H1 (cell line): ENCODE measurements at regions not wholly inside any gene's neighbourhood (a gene's known extent, or its start where the extent isn't known, plus 50 kb on each side); places are given as distances from the start of the nearest gene placed in this dataset.

Experiments used
- CTCF ChIA-PET: fragments of 300-600 bp; sonication (Branson Sonifier 250); formaldehyde crosslinking; loops from one replicate; lab custom pipeline; 2021; ENCODE audit not compliant: partially characterized antibody; lab: Charles Lee
- POLR2A ChIA-PET: fragments of 300-600 bp; sonication (Branson Sonifier 250); formaldehyde crosslinking; loops from one replicate; lab custom pipeline; 2021; ENCODE audit warnings: inconsistent platforms; ENCODE audit not compliant: partially characterized antibody; lab: Charles Lee
- DNase-seq, 2 experiments: peaks; one replicate each; pipeline versions ENCODE4 v3.0.0 to v3.0.0-alpha.2; 2010 to 2022; ENCODE audit warnings: low spot score in 2 of 2, low read depth in 1 of 2, mixed read lengths in 1 of 2
- FAIRE-seq: peaks from 2 replicates; lab custom pipeline; 2011; peaks lifted over from hg19 to GRCh38; lab: Jason Lieb, UNC
- H2AFZ ChIP-seq: 2 replicates; pipeline ENCODE4 v1.8.1; 2012; ENCODE audit warnings: low read length, inconsistent platforms
- H2AK5ac ChIP-seq: 2 replicates; pipeline ENCODE4 v1.6.1; 2013; ENCODE audit warnings: low read depth, low read length
- H2BK120ac ChIP-seq: replicated peaks from 2 replicates; pipeline ENCODE3; 2013; ENCODE audit warnings: low read depth, low read length, inconsistent platforms
- H2BK12ac ChIP-seq: 2 replicates; pipeline ENCODE4 v1.6.1; 2013; ENCODE audit warnings: low read depth, low read length
- H2BK15ac ChIP-seq: 2 replicates; pipeline ENCODE4 v1.6.1; 2013; ENCODE audit warnings: low read length
- H2BK20ac ChIP-seq: 2 replicates; pipeline ENCODE4 v1.6.1; 2013; ENCODE audit warnings: low read length
- H2BK5ac ChIP-seq: 2 replicates; pipeline ENCODE4 v1.6.1; 2013; ENCODE audit warnings: low read depth, low read length
- H3K14ac ChIP-seq: 2 replicates; pipeline ENCODE4 v1.6.1; 2013; ENCODE audit warnings: inconsistent platforms; ENCODE audit not compliant: insufficient read length
- H3K18ac ChIP-seq: 2 replicates; pipeline ENCODE4 v1.6.1; 2013; ENCODE audit warnings: low read length; ENCODE audit errors: extremely low read depth
- H3K23ac ChIP-seq: 2 replicates; pipeline ENCODE4 v1.6.1; 2013; ENCODE audit warnings: inconsistent platforms; ENCODE audit not compliant: insufficient read length
- H3K23me2 ChIP-seq: 2 replicates; pipeline ENCODE4 v1.6.1; 2013; ENCODE audit warnings: low read depth, low read length
- H3K27ac ChIP-seq: 2 replicates; pipeline ENCODE4 v1.6.1; 2011; ENCODE audit warnings: low read depth, low read length, inconsistent platforms
- H3K27me3 ChIP-seq, 4 experiments: replicated peaks in 1 of 4; 1 replicate in 1 of 4; 2 replicates in 3 of 4; pipeline versions ENCODE4 v1.6.1 to v1.8.1; 2011 to 2013; ENCODE audit warnings: low read length in 3 of 4, mild to moderate bottlenecking in 3 of 4, inconsistent platforms in 2 of 4, mixed read lengths in 2 of 4, moderate library complexity in 1 of 4; ENCODE audit not compliant: control insufficient read depth in 3 of 4, insufficient read depth in 3 of 4; ENCODE audit errors: extremely low read depth in 1 of 4
- H3K36me3 ChIP-seq, 4 experiments: 2 replicates each; pipeline versions ENCODE4 v1.6.1 to v1.8.1; 2011 to 2013; ENCODE audit warnings: mild to moderate bottlenecking in 4 of 4, low read length in 3 of 4, moderate library complexity in 2 of 4, control low read depth in 1 of 4, inconsistent platforms in 1 of 4; ENCODE audit not compliant: insufficient read depth in 4 of 4, control insufficient read depth in 2 of 4
- H3K4ac ChIP-seq: replicated peaks from 2 replicates; pipeline ENCODE3; 2013; ENCODE audit warnings: low read length, low read depth, mixed read lengths, inconsistent platforms; ENCODE audit not compliant: insufficient read length
- H3K4me1 ChIP-seq, 4 experiments: replicated peaks in 1 of 4; 1 replicate in 1 of 4; 2 replicates in 3 of 4; pipeline versions ENCODE4 v1.6.1 to v1.8.1; 2011 to 2013; ENCODE audit warnings: low read length in 3 of 4, inconsistent platforms in 2 of 4, mixed read lengths in 1 of 4; ENCODE audit not compliant: insufficient read depth in 4 of 4, control insufficient read depth in 3 of 4
- H3K4me2 ChIP-seq, 2 experiments: 2 replicates each; pipeline versions ENCODE4 v1.6.1 to v1.8.1; 2011 to 2013; ENCODE audit warnings: low read depth in 2 of 2, low read length in 2 of 2, control low read depth in 1 of 2, inconsistent platforms in 1 of 2, mild to moderate bottlenecking in 1 of 2; ENCODE audit not compliant: insufficient read depth in 1 of 2
- H3K4me3 ChIP-seq, 4 experiments: fragments of 200-600, 300-600 bp in 1 of 4; sonication (generic), shearing (Covaris generic), sonication (Bioruptor Twin) in 1 of 4; 2 replicates each; pipeline versions ENCODE4 v1.5.1 to v1.8.1; 2011 to 2016; ENCODE audit warnings: low read length in 4 of 4, low read depth in 3 of 4, control low read depth in 2 of 4, inconsistent platforms in 2 of 4, mild to moderate bottlenecking in 2 of 4, mixed read lengths in 1 of 4, moderate library complexity in 1 of 4; ENCODE audit not compliant: insufficient read depth in 2 of 4; ENCODE audit errors: extremely low read depth in 1 of 4
- H3K56ac ChIP-seq: replicated peaks from 2 replicates; pipeline ENCODE3; 2013; ENCODE audit warnings: low read depth, mild to moderate bottlenecking, mixed read lengths, low read length, inconsistent platforms; ENCODE audit not compliant: insufficient read length
- H3K79me1 ChIP-seq: 2 replicates; pipeline ENCODE4 v1.6.1; 2013; ENCODE audit warnings: low read depth, low read length, control low read depth
- H3K79me2 ChIP-seq, 2 experiments: 2 replicates each; pipeline versions ENCODE4 v1.6.1 to v1.8.1; 2012 to 2013; ENCODE audit warnings: low read length in 2 of 2, mild to moderate bottlenecking in 2 of 2, inconsistent platforms in 1 of 2; ENCODE audit not compliant: insufficient read depth in 2 of 2, control insufficient read depth in 1 of 2
- H3K9ac ChIP-seq, 4 experiments: replicated peaks in 1 of 4; 1 replicate in 1 of 4; 2 replicates in 3 of 4; pipeline versions ENCODE4 v1.6.1 to v1.8.1; 2011 to 2013; ENCODE audit warnings: low read depth in 3 of 4, low read length in 3 of 4, control low read depth in 2 of 4, mild to moderate bottlenecking in 2 of 4, moderate library complexity in 2 of 4, inconsistent platforms in 1 of 4; ENCODE audit errors: extremely low read depth in 1 of 4
- H3K9me3 ChIP-seq, 2 experiments: 2 replicates each; pipeline versions ENCODE4 v1.6.1 to v1.8.1; 2012 to 2013; ENCODE audit warnings: mild to moderate bottlenecking in 2 of 2, moderate library complexity in 2 of 2, control low read depth in 1 of 2, inconsistent platforms in 1 of 2, low read depth in 1 of 2, low read length in 1 of 2, mixed read lengths in 1 of 2; ENCODE audit not compliant: insufficient read depth in 2 of 2
- H4K20me1 ChIP-seq, 2 experiments: replicated peaks in 1 of 2; 2 replicates each; pipeline versions ENCODE3 to v1.8.1; 2011 to 2013; ENCODE audit warnings: inconsistent platforms in 2 of 2, low read length in 2 of 2, mild to moderate bottlenecking in 1 of 2; ENCODE audit not compliant: insufficient read depth in 2 of 2, control insufficient read depth in 1 of 2
- H4K5ac ChIP-seq: 2 replicates; pipeline ENCODE4 v1.6.1; 2013; ENCODE audit warnings: low read length, low read depth, mixed read lengths, inconsistent platforms; ENCODE audit not compliant: insufficient read length
- H4K8ac ChIP-seq: 2 replicates; pipeline ENCODE4 v1.8.0; 2013; ENCODE audit warnings: mild to moderate bottlenecking, moderate library complexity, low read length, inconsistent platforms; ENCODE audit not compliant: insufficient read depth; ENCODE audit errors: extremely low read depth
- H4K91ac ChIP-seq: replicated peaks from 2 replicates; pipeline ENCODE3; 2013; ENCODE audit warnings: low read length, mixed read lengths, inconsistent platforms; ENCODE audit not compliant: insufficient read length
- ATF2 ChIP-seq: IDR thresholded peaks from 2 replicates; pipeline ENCODE4 v1.6.1; 2012; ENCODE audit warnings: low read length, inconsistent platforms
- BCL11A ChIP-seq, 2 experiments: IDR thresholded peaks; one replicate each; pipeline ENCODE4 v1.6.1; 2011; ENCODE audit warnings: low read depth in 2 of 2, low read length in 2 of 2, mild to moderate bottlenecking in 2 of 2
- CBX5 ChIP-seq: fragments of 300-800, 300-1000 bp; sonication (generic); IDR thresholded peaks from 2 replicates; pipeline ENCODE4 v1.7.1; 2016; ENCODE audit warnings: antibody characterized with exemption, low read length, low read depth
- CBX8 ChIP-seq: fragments of 300-800, 300-1000 bp; sonication (generic); IDR thresholded peaks from 2 replicates; pipeline ENCODE4 v1.7.1; 2016; ENCODE audit warnings: low read depth, low read length, borderline replicate concordance
- CEBPB ChIP-seq: IDR thresholded peaks from 2 replicates; pipeline ENCODE4 v1.6.1; 2012; ENCODE audit warnings: low read depth, low read length
- CHD1 ChIP-seq: IDR thresholded peaks from 2 replicates; pipeline ENCODE4 v1.6.1; 2012; ENCODE audit warnings: low read depth, low read length, improper control_type of control experiment
- EGR1 ChIP-seq: IDR thresholded peaks from 2 replicates; pipeline ENCODE4 v1.6.1; 2011; ENCODE audit warnings: low read depth, low read length, borderline replicate concordance
- EP300 ChIP-seq, 2 experiments: IDR thresholded peaks; 1 replicate in 1 of 2; 2 replicates in 1 of 2; pipeline ENCODE4 v1.6.1; 2011 to 2012; ENCODE audit warnings: low read depth in 2 of 2, low read length in 2 of 2, mild to moderate bottlenecking in 2 of 2, borderline replicate concordance in 1 of 2, inconsistent platforms in 1 of 2, moderate library complexity in 1 of 2
- JUND ChIP-seq: IDR thresholded peaks from 2 replicates; pipeline ENCODE4 v1.6.1; 2011; ENCODE audit warnings: mild to moderate bottlenecking, improper control_type of control experiment, low read length
- MAFK ChIP-seq: IDR thresholded peaks from 2 replicates; pipeline ENCODE4 v1.6.1; 2012; ENCODE audit warnings: low read depth, mild to moderate bottlenecking, improper control_type of control experiment, low read length
- RFX5 ChIP-seq: IDR thresholded peaks from 2 replicates; pipeline ENCODE4 v1.6.1; 2011; ENCODE audit warnings: low read depth, low read length, improper control_type of control experiment, borderline replicate concordance
- TCF12 ChIP-seq: IDR thresholded peaks from 2 replicates; pipeline ENCODE4 v1.6.1; 2011; ENCODE audit warnings: low read depth, mild to moderate bottlenecking, low read length
- WGBS, 2 experiments: shearing (Covaris generic) in 1 of 2; methylation state at CpG; one replicate each; pipeline versions ENCODE4 v1.1.6 to v1.1.7; 2013 to 2015; ENCODE audit warnings: low lambda C conversion rate in 2 of 2, mixed read lengths in 2 of 2, inconsistent platforms in 1 of 2, low coverage in 1 of 2, missing lambda C conversion rate in 1 of 2; ENCODE audit not compliant: insufficient replicate concordance in 2 of 2, insufficient coverage in 1 of 2, insufficient read length in 1 of 2; ENCODE audit errors: extremely low coverage in 1 of 2, missing lambda C conversion rate in 1 of 2; 5-methylcytosine and 5-hydroxymethylcytosine counted together

GRCh38 chr1:191693797-191694196, 464.5 kb upstream of the RGS18 start:
- no peak overlapping the region for H3K9ac ChIP-seq
- no peaks in the 10 kb centered on the region for H3K23me2 ChIP-seq
- H4K20me1 ChIP-seq = no peaks in the 10 kb centered on the region
- H2BK20ac ChIP-seq = no peak overlapping the region
- no peak overlapping the region for H4K8ac ChIP-seq
- no peak overlapping the region for H3K4me3 ChIP-seq
- H2BK5ac ChIP-seq = no peak overlapping the region
- ChIA-PET CTCF (no interaction called here), POLR2A (no interaction called here)
- H3K9me3 ChIP-seq = peaks cover 4 to 6% of the 10 kb centered on the region in 2 experiments; a peak in 1 of 4 replicates
- no peak overlapping the region for H2AK5ac ChIP-seq
- no peak for TF ChIP-seq EP300 (IDR thresholded peaks at IDR 0.05; ENCODE audit: borderline replicate concordance in 1 of 2, low read depth in 2 of 2, low read length in 2 of 2)
- TF ChIP-seq CBX5 = no peak
- no peak for TF ChIP-seq ATF2
- TF ChIP-seq MAFK = no peak
- no peak for TF ChIP-seq CHD1
- no peak for TF ChIP-seq CEBPB
- TF ChIP-seq CBX8 = no peak
- TF ChIP-seq BCL11A (IDR thresholded peaks at IDR 0.05; ENCODE audit: low read depth in 2 of 2, low read length in 2 of 2) = no peak
- TF ChIP-seq TCF12 = no peak
- TF ChIP-seq JUND = no peak
- no peak for TF ChIP-seq RFX5
- no peak for TF ChIP-seq EGR1
- no peak overlapping the region for H2BK15ac ChIP-seq
- no peak overlapping the region for H3K4me2 ChIP-seq
- no peak overlapping the region for H3K4ac ChIP-seq
- no peaks in the 10 kb centered on the region for H3K27me3 ChIP-seq
- H3K36me3 ChIP-seq = no peaks in the 10 kb centered on the region
- H3K18ac ChIP-seq = no peak overlapping the region
- FAIRE-seq = no peak
- H3K79me1 ChIP-seq = no peaks in the 10 kb centered on the region
- H3K27ac ChIP-seq = no peak overlapping the region
- no peak overlapping the region for H3K56ac ChIP-seq
- no peak overlapping the region for H3K23ac ChIP-seq
- H2BK12ac ChIP-seq = no peak overlapping the region
- no peaks in the 10 kb centered on the region for H3K4me1 ChIP-seq
- no peak overlapping the region for H2AFZ ChIP-seq
- no peaks in the 10 kb centered on the region for H3K79me2 ChIP-seq
- H3K14ac ChIP-seq = no peak overlapping the region
- DNase-seq = no peak
- H4K5ac ChIP-seq = no peak overlapping the region
- no peak overlapping the region for H4K91ac ChIP-seq
- H2BK120ac ChIP-seq = no peak overlapping the region
- WGBS, 2 experiments = 88% methylated on average over 4 of the region's 4 CpGs; no CpG with 5 or more reads in 1 of the 2 experiments
